GM13976 (cell line): ENCODE measurements at regions not wholly inside any gene's neighbourhood (a gene's known extent, or its start where the extent isn't known, plus 50 kb on each side); places are given as distances from the start of the nearest gene placed in this dataset.

Experiments
- DNase-seq: peaks from one replicate; pipeline ENCODE4 v3.0.0; 2012; ENCODE audit warnings: low spot score
- in situ Hi-C: fragments of 300-500 bp; cut with MboI; formaldehyde crosslinking; loops from one replicate; pipeline ENCODE4 v1.12.0; 2022; ENCODE audit warnings: low sequenced_read_pairs, mixed read lengths, inconsistent platforms; ENCODE audit not compliant: unreplicated experiment
- TF ChIP-seq, protein P1 (sequence below): IDR thresholded peaks from 2 replicates; pipeline ENCODE4 v1.5.1; 2012; ENCODE audit warnings: borderline replicate concordance, mild to moderate bottlenecking; ENCODE audit not compliant: insufficient read depth; ENCODE audit errors: extremely low read depth, missing control alignments, control extremely low read depth

DNA sequence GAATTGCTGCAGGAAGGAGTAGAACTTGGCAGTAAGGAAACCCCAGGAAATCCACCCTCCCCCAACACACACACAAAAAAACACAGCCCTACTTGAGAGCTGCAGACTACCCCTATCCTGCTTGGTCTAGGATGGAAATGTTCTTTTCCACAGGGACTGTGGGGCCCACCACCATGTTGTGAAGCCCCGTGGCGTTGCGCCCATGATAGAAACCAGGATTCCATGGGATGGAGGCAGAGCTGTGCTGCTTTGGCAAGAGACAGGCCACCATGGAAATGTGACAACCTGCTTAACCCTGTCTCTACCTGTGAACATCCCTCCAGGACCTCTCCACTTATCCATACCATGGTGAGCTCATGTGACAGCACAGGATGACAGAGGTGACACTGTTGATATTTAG lies 121.1 kb upstream of the NGF start:
- in situ Hi-C loops, result loop anchor here (25.0 kb wide), 1 partner anchor 172 kb away; no protein-coding TSS in a partner anchor
- DNase-seq, result no peak
- TF ChIP-seq, protein P1, sequence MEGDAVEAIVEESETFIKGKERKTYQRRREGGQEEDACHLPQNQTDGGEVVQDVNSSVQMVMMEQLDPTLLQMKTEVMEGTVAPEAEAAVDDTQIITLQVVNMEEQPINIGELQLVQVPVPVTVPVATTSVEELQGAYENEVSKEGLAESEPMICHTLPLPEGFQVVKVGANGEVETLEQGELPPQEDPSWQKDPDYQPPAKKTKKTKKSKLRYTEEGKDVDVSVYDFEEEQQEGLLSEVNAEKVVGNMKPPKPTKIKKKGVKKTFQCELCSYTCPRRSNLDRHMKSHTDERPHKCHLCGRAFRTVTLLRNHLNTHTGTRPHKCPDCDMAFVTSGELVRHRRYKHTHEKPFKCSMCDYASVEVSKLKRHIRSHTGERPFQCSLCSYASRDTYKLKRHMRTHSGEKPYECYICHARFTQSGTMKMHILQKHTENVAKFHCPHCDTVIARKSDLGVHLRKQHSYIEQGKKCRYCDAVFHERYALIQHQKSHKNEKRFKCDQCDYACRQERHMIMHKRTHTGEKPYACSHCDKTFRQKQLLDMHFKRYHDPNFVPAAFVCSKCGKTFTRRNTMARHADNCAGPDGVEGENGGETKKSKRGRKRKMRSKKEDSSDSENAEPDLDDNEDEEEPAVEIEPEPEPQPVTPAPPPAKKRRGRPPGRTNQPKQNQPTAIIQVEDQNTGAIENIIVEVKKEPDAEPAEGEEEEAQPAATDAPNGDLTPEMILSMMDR, result no peak

DNA sequence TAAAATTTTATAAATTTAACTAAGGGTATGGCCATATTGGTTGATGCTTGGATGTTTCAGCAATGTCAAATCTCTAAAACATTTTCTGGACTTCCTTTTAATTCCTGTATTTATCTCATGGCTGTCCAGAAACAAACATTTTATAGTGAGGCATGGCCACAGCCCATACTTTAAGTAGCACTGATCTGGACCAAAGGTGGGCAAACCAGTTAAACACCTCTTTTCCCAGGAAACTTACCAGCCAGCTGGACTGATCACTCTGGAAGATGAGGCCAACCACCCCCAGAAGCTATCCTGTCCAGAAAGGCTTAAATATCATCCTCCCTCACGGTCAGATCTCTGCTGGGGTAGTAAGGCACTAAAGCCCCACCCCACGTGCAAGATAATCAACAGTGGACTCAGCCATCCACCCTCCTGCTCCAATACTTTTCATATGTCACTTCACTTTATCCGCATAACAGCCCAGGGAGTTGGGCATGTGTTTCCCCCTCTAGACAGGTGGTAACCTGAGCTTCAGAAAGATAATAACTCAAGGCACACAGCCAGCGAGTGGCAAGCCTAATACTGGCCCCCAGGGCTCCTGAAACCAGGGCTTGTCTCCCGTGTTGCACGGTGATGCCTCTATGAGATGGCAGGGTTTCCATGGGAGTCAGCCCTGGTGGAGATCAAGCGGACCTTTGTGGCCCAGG lies 120.5 kb upstream of the NGF start:
- in situ Hi-C loops, result loop anchor here (25.0 kb wide), 1 partner anchor 171 kb away; no protein-coding TSS in a partner anchor
- DNase-seq, result no peak
- TF ChIP-seq, protein P1, result no peak

DNA sequence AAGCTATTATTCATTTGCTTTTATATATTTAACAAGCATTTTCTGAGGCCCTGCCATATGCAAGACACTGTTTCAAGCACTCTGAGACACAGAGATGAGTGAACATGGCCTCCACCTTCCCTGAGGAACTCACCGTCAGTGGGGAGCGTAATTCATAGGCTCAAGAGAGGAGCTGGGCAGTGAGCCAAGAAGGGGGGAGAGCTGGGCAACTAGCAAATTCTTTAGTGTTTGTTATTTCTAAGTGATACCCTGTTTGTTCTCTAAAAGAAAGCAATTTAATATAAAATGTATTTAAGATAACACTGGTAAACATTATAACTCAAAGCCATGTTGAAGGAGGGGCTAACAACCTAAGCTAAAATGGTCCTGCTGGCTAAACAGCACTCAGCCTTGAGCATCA lies 119.2 kb upstream of the NGF start:
- no peak for DNase-seq
- TF ChIP-seq, protein P1, result no peak
- in situ Hi-C loops, result loop anchor here (25.0 kb wide), 1 partner anchor 170 kb away; no protein-coding TSS in a partner anchor

DNA sequence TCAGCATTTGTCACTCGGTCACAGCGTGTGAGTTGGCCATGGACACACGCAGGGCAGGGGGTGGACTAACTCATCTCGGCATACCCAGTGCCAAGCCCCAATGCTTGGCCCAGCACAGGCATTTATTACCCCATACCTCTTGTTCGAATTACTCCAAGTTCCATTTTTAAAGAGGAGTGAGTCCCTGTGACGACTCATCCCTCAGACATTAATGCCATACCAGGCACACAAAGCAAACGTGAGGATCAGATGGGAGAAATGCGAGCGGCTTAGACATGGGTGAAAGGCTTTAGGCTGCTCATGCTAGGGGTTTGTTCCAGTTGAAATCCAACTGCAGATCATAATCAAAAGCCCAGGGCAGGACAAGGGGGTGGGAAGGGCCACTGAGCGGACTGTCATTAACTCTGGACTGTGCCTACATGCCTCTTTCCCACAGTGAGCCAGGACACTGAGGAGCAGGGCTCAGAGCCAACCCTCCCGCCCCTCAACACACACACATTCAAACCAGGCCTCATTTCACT lies 118.5 kb upstream of the NGF start:
- TF ChIP-seq, protein P1, result no peak
- no peak for DNase-seq
- in situ Hi-C loops, result loop anchor here (25.0 kb wide), 1 partner anchor 169 kb away; no protein-coding TSS in a partner anchor

DNA sequence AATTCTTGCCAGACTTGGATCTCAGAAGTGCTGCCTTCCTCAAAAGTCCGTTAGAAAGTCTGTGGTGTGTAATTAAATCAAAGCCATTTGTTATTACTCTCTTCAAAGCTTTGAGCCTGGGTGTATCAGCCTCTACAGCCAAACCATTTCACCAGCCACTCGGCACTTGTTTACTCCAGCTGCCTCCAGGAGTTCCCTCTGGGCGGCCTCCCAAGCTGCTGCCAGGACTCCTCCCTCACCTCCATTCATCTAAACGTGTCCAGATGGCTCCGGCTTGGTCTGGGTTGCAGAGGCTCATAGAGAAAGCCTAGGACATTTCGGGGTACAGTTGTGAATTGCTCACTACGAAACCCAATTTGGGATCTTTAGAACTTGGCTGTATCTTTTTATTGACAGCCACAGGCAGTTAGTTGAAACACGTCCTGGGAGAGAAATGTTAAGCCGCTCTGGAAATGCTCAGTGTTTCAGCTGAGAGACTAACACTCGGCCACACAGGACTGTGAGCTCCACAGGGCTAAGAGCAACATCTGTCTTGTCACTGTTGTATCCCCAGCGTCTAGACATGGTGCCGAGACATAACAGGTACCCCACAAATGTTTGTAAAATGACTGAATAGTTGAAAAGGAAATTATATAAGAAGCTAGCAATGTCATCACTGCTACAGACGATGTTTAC lies 116.9 kb upstream of the NGF start:
- DNase-seq, result no peak
- TF ChIP-seq, protein P1, result no peak
- in situ Hi-C loops, result loop anchor here (25.0 kb wide), 1 partner anchor 168 kb away; no protein-coding TSS in a partner anchor

DNA sequence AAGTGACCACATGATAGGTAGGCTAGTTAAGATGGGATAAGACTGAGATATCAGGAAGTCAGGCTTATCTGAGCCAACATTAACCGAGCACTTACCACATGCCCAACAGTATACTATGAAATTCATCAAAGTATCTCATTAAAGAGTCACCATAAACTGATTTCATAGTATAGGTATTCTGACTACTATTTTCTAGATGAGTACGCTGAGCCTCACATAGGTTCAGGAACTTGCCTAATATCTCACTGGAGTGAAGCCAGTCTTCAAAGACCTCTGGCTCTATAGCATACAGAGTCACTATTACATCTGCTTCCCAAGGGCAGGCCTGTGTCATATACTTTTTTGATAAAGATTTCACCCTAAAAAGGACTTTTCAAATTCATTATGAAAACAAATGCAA lies 115.6 kb upstream of the NGF start:
- TF ChIP-seq, protein P1, result no peak
- in situ Hi-C loops, result loop anchor here (25.0 kb wide), 1 partner anchor 166 kb away; no protein-coding TSS in a partner anchor
- DNase-seq, result no peak
